ENCODE measurements at regions not wholly inside any gene's neighbourhood (a gene's known extent, or its start where the extent isn't known, plus 50 kb on each side); places are given as distances from the start of the nearest gene placed in this dataset.

DNA sequence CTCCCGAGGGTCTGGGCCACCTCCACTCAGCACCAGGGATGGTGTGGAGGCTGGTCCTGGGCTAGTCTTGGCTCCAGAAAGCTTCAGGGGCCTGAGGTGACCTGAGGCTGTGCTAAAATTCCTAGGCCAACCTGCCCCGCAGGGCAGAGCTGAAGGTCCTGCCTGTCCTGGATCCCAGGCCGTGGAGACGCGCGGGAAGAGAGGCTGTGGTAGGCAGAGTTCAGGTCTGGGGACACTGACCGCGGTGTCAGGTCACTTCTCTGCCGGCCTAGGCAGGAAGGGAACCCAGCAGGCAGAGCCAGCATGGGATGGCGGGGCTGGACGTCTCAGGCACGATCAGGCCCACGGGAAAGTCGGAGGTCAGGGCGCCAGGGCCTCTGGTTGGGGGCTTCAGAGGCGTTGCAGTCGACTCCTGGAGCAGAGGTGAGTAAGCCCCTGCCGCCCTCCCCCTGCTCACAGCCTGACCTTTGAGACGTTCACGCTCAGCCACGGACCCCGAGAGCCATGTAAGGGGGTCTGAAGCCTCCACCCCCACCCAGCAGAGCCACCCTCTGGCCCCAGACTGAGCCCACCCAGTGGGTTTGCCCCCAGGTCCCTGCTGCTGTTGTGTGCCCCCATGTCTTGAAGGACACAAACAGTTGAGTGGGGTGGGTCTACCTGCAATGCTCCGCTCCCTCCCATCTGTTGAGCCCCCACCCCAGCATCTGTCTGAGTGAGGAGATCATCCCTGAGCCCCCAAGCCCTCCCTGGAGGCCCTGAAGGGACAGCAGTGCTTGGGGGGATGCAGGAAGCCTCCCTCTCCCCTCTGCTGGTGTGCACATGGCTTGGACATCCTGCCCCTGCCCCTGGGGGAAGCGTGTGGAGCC lies 142.7 kb downstream of the KIF26A start:
- Histone ChIP-seq H3K4me3 (no peak overlapping the region), H3K9me3 (no peaks in the 10 kb centered on the region), H3K27ac (no peak overlapping the region), H3K4me1 (peaks cover 4% of the 10 kb centered on the region), H3K4me2 (no peak overlapping the region)
- ChIA-PET POLR2A (no interaction called here), CTCF (no interaction called here)
- WGBS (ENCODE audit: missing lambda C conversion rate), result 60% methylated on average over 18 of the region's 24 CpGs
- no peak for ATAC-seq
- no peak for FAIRE-seq
- no peak for DNase-seq (ENCODE audit: low read depth in 1 of 2, low spot score in 1 of 2)
- no peak for TF ChIP-seq JUNB (IDR thresholded peaks at IDR 0.05)
- TF ChIP-seq ESRRA (IDR thresholded peaks at IDR 0.05; ENCODE audit: borderline replicate concordance, low read length), result no peak
- TF ChIP-seq HOXB5 (CRISPR knock-in tag; IDR thresholded peaks at IDR 0.05), result no peak
- no peak for TF ChIP-seq EHF (CRISPR knock-in tag; IDR thresholded peaks at IDR 0.05)
- TF ChIP-seq, protein P1, sequence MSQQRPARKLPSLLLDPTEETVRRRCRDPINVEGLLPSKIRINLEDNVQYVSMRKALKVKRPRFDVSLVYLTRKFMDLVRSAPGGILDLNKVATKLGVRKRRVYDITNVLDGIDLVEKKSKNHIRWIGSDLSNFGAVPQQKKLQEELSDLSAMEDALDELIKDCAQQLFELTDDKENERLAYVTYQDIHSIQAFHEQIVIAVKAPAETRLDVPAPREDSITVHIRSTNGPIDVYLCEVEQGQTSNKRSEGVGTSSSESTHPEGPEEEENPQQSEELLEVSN (IDR thresholded peaks at IDR 0.05; ENCODE audit: borderline replicate concordance, low read depth), result no peak
- no peak for TF ChIP-seq TFCP2L1 (CRISPR knock-in tag; IDR thresholded peaks at IDR 0.05)
- TF ChIP-seq TP53 (CRISPR knock-in tag; IDR thresholded peaks at IDR 0.05), result no peak
- no peak for TF ChIP-seq HDAC2 (IDR thresholded peaks at IDR 0.05)
- TF ChIP-seq SMC3 (IDR thresholded peaks at IDR 0.05), result no peak
- no peak for TF ChIP-seq RAD21 (conservative IDR thresholded peaks at IDR 0.05 in 1 of 2, IDR thresholded peaks at IDR 0.05 in 1 of 2)
- no peak for TF ChIP-seq FOSB (CRISPR knock-in tag; IDR thresholded peaks at IDR 0.05)
- no peak for TF ChIP-seq MAZ (IDR thresholded peaks at IDR 0.05; ENCODE audit: borderline replicate concordance, low read depth, low read length)
- TF ChIP-seq, protein P2, sequence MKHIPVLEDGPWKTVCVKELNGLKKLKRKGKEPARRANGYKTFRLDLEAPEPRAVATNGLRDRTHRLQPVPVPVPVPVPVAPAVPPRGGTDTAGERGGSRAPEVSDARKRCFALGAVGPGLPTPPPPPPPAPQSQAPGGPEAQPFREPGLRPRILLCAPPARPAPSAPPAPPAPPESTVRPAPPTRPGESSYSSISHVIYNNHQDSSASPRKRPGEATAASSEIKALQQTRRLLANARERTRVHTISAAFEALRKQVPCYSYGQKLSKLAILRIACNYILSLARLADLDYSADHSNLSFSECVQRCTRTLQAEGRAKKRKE (CRISPR knock-in tag; IDR thresholded peaks at IDR 0.05; ENCODE audit: low read depth), result no peak

DNA sequence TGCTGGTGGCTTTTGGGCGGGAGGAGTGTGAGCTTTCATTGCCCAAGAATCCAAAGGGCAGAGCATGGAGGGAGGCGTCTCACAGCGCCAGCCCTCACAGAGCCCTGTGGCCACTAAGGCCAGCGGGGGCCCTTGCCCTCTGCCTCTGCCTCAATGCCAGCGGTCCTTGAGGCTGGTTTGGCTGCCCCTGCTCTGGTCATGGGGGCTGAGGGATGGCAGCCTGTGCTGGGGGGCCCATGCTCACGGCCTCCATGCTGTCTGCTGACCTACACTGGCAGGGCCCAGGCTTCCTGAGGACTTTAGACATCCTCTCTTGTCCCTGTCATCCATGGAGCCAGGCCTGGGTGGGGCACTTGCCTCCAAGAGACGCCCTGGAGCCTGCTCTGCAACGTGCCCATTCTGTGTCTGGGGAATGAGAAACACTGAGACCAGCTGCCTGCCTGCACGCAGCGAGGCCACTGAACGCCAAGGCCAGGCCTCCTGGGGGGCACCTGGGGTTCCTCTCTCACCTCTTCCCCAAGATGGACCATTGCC lies 143.4 kb downstream of the KIF26A start:
- H3K4me3 ChIP-seq, result no peak overlapping the region
- POLR2A ChIA-PET, result no interaction called here
- CTCF ChIA-PET, result no interaction called here
- WGBS (ENCODE audit: missing lambda C conversion rate), result 53% methylated on average over 5 of the region's 11 CpGs
- no peak for ATAC-seq
- H3K4me2 ChIP-seq, result no peak overlapping the region
- no peak for FAIRE-seq
- no peaks in the 10 kb centered on the region for H3K9me3 ChIP-seq
- DNase-seq (ENCODE audit: low read depth in 1 of 2, low spot score in 1 of 2), result no peak
- no peak overlapping the region for H3K27ac ChIP-seq
- no peaks in the 10 kb centered on the region for H3K4me1 ChIP-seq
- no peak for TF ChIP-seq HEYL (CRISPR knock-in tag; IDR thresholded peaks at IDR 0.05)
- no peak for TF ChIP-seq POLR2AphosphoS2 (conservative IDR thresholded peaks at IDR 0.05; ENCODE audit: low read length)
- TF ChIP-seq RARB (CRISPR knock-in tag; IDR thresholded peaks at IDR 0.05), result no peak
- TF ChIP-seq NR3C1 (IDR thresholded peaks at IDR 0.05), result no peak
- TF ChIP-seq, protein P3, sequence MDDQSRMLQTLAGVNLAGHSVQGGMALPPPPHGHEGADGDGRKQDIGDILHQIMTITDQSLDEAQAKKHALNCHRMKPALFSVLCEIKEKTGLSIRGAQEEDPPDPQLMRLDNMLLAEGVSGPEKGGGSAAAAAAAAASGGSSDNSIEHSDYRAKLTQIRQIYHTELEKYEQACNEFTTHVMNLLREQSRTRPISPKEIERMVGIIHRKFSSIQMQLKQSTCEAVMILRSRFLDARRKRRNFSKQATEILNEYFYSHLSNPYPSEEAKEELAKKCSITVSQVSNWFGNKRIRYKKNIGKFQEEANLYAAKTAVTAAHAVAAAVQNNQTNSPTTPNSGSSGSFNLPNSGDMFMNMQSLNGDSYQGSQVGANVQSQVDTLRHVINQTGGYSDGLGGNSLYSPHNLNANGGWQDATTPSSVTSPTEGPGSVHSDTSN (IDR thresholded peaks at IDR 0.05), result no peak
- TF ChIP-seq, protein P4, sequence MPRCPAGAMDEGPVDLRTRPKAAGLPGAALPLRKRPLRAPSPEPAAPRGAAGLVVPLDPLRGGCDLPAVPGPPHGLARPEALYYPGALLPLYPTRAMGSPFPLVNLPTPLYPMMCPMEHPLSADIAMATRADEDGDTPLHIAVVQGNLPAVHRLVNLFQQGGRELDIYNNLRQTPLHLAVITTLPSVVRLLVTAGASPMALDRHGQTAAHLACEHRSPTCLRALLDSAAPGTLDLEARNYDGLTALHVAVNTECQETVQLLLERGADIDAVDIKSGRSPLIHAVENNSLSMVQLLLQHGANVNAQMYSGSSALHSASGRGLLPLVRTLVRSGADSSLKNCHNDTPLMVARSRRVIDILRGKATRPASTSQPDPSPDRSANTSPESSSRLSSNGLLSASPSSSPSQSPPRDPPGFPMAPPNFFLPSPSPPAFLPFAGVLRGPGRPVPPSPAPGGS (IDR thresholded peaks at IDR 0.05), result no peak
- TF ChIP-seq RAD21 (conservative IDR thresholded peaks at IDR 0.05 in 1 of 2, IDR thresholded peaks at IDR 0.05 in 1 of 2), result no peak
- no peak for TF ChIP-seq SMC3 (IDR thresholded peaks at IDR 0.05)
- no peak for TF ChIP-seq CBX2 (IDR thresholded peaks at IDR 0.05; ENCODE audit: borderline replicate concordance, low read depth)

Measured in A549 (cell line).